Kidney (tissue), 13 donors: ENCODE measurements at regions not wholly inside any gene's neighbourhood (a gene's known extent, or its start where the extent isn't known, plus 50 kb on each side); places are given as distances from the start of the nearest gene placed in this dataset.
"Not testable (repeated sequence)": the region's sequence is repeated elsewhere in the genome, so short reads cannot be mapped to it uniquely, and the experiment has no call there.

Source experiments
- DNase-seq, 5 donors: peaks; one replicate each; pipeline ENCODE4 v3.0.0-alpha.2; 2013 to 2020
- FAIRE-seq: peaks from 2 replicates; lab custom pipeline; 2012; peaks lifted over from hg19 to GRCh38; lab: Jason Lieb, UNC
- H3K27ac ChIP-seq, 2 donors: one replicate each; pipeline ENCODE4 v1.7.0; 2013; ENCODE audit warnings: low read depth in 2 of 2, low read length in 2 of 2, inconsistent platforms in 1 of 2
- H3K27me3 ChIP-seq: one replicate; pipeline ENCODE4 v1.7.1; 2013; ENCODE audit warnings: low read length, inconsistent platforms; ENCODE audit not compliant: control insufficient read depth, insufficient read depth
- H3K36me3 ChIP-seq, 3 donors: one replicate each; pipeline versions ENCODE4 v1.7.0 to v1.7.1; 2013; ENCODE audit warnings: low read length in 3 of 3, control low read depth in 1 of 3, inconsistent platforms in 1 of 3; ENCODE audit not compliant: insufficient read depth in 3 of 3, control insufficient read depth in 2 of 3
- H3K4me1 ChIP-seq, 3 donors: one replicate each; pipeline versions ENCODE4 v1.7.0 to v1.7.1; 2013; ENCODE audit warnings: low read length in 3 of 3, inconsistent platforms in 1 of 3, low read depth in 1 of 3; ENCODE audit not compliant: control insufficient read depth in 2 of 3, insufficient read depth in 2 of 3
- H3K4me3 ChIP-seq, 3 donors: one replicate each; pipeline versions ENCODE4 v1.7.0 to v1.8.1; 2013; ENCODE audit warnings: low read length in 3 of 3, control low read depth in 1 of 3, inconsistent platforms in 1 of 3
- H3K9ac ChIP-seq, 3 donors: one replicate each; pipeline versions ENCODE4 v1.7.0 to v1.7.1; 2013; ENCODE audit warnings: low read length in 3 of 3, control low read depth in 1 of 3, inconsistent platforms in 1 of 3
- H3K9me3 ChIP-seq, 3 donors: one replicate each; pipeline versions ENCODE4 v1.7.0 to v1.7.1; 2013; ENCODE audit warnings: low read length in 3 of 3, control low read depth in 1 of 3, inconsistent platforms in 1 of 3; ENCODE audit not compliant: control insufficient read depth in 2 of 3, insufficient read depth in 1 of 3
- CTCF ChIP-seq: IDR thresholded peaks from 3 replicates; pipeline ENCODE4 v1.5.1; 2012; ENCODE audit warnings: mild to moderate bottlenecking, moderate library complexity, borderline replicate concordance; ENCODE audit not compliant: insufficient read depth; ENCODE audit errors: extremely low read depth
- intact Hi-C: fragments of 100-400 bp; cut with DNase I; formaldehyde crosslinking; loops from one replicate; pipeline ENCODE4 v1.11.1; 2022
- donor health status: control.
- donor health status: control.
- donor health status: control.
- donor health status: control.
- donor health status: control.
- donor health status: DM: yes; HTN: yes; CAD: no.
- donor health status: Normal renal cell carcinoma (clear cell type).

- Histone ChIP-seq H3K36me3 (no peaks in the 10 kb centered on the region), H3K9ac (no peak overlapping the region), H3K4me1 (no peaks in the 10 kb centered on the region), H3K27me3 (no peaks in the 10 kb centered on the region), H3K4me3 (no peak overlapping the region), H3K27ac (no peak overlapping the region), H3K9me3 (no peaks in the 10 kb centered on the region)
- TF ChIP-seq CTCF = no peak
- no peak for FAIRE-seq
- intact Hi-C loops = no loop called here
- no peak for DNase-seq
These were observed 973.1 kb downstream of the SLC16A7 start for GRCh38 chr12:60568914-60569313.

GRCh38 chr12:60577607-60578006 is 981.8 kb downstream of the SLC16A7 start:
- H3K36me3 ChIP-seq = no peaks in the 10 kb centered on the region
- no peaks in the 10 kb centered on the region for H3K9me3 ChIP-seq
- H3K9ac ChIP-seq = no peak overlapping the region
- no peaks in the 10 kb centered on the region for H3K4me1 ChIP-seq
- intact Hi-C loops = no loop called here
- H3K27me3 ChIP-seq = no peaks in the 10 kb centered on the region
- FAIRE-seq = no peak
- H3K4me3 ChIP-seq = no peak overlapping the region
- no peak overlapping the region for H3K27ac ChIP-seq
- no peak for DNase-seq
- TF ChIP-seq CTCF = no peak

GRCh38 chr12:60587664-60588063 is 991.8 kb downstream of the SLC16A7 start:
- H3K9me3 ChIP-seq, H3K27me3 ChIP-seq, H3K36me3 ChIP-seq, H3K4me1 ChIP-seq, H3K4me3 ChIP-seq, DNase-seq, FAIRE-seq, H3K27ac ChIP-seq, intact Hi-C loops, H3K9ac ChIP-seq: not testable (repeated sequence)

GRCh38 chr12:60594035-60594711 is 998.3 kb downstream of the SLC16A7 start:
- no peak overlapping the region for H3K4me3 ChIP-seq
- no peak for TF ChIP-seq CTCF
- no peaks in the 10 kb centered on the region for H3K4me1 ChIP-seq
- FAIRE-seq (no peak), DNase-seq (peak in 1 of 5 donors; percentile 45)
- H3K9ac ChIP-seq = no peak overlapping the region
- no peaks in the 10 kb centered on the region for H3K36me3 ChIP-seq
- H3K27me3 ChIP-seq = no peaks in the 10 kb centered on the region
- H3K9me3 ChIP-seq = no peaks in the 10 kb centered on the region
- H3K27ac ChIP-seq = no peak overlapping the region
- intact Hi-C loops = no loop called here
